ENCODE measurements at regions not wholly inside any gene's neighbourhood (a gene's known extent, or its start where the extent isn't known, plus 50 kb on each side); places are given as distances from the start of the nearest gene placed in this dataset.

DNA sequence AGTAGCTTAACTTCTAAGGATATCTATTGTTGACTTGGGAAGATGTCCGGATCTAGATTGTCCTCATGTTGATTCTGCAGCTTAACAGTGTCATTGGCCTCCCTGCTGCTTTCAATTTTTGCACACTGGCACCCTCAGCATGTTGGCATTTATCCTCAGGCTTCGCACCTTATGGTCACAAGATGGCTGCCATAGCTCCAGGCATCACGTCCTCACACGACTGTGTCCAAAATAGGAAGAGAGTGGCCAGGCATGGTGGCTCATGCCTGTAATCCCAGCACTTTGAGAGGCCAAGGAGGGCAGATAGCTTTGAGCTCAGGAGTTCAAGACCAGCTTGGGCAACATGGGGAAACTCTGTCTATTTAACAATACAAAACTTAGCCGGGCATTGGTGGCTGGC is 58.3 kb upstream of the RASD2 start:
- no peaks in the 10 kb centered on the region for H3K36me3 ChIP-seq (ENCODE audit: control insufficient read depth in 2 of 2, extremely low read depth in 1 of 2, insufficient read depth in 2 of 2, low read length in 2 of 2)
- BruUV-seq (replicated peaks), result no TSS peak
- DNase-seq (ENCODE audit: low read depth, low spot score), result no peak
- intact Hi-C loops (cut with micrococcal nuclease), result no loop called here
- CTCF ChIA-PET, result interaction anchor here (1.4 to 1.9 kb wide), 2 partner anchors 24 to 52 kb away, joined by 3 to 7 read pairs; no protein-coding TSS in a partner anchor
- no peak for TF ChIP-seq POLR2AphosphoS5 (IDR thresholded peaks at IDR 0.05; ENCODE audit: insufficient read depth, low read depth, low read length)
- TF ChIP-seq FOS (IDR thresholded peaks at IDR 0.05; ENCODE audit: borderline replicate concordance, insufficient read depth, low read length), result no peak
- peaks cover 19% of the 10 kb centered on the region for H3K4me1 ChIP-seq (ENCODE audit: control insufficient read depth, extremely low read depth, insufficient read depth, low read length)
- H3K9ac ChIP-seq (replicated peaks; ENCODE audit: extremely low read depth, insufficient read depth, low read length), result no peak overlapping the region
- H2AFZ ChIP-seq (ENCODE audit: low read depth, low read length), result no peak overlapping the region
- POLR2A ChIA-PET, result no interaction called here
- no peaks in the 10 kb centered on the region for H3K9me1 ChIP-seq (replicated peaks; ENCODE audit: control insufficient read depth, extremely low read depth, insufficient read depth, low read length)
- no peak for FAIRE-seq
- dilution Hi-C loops (cut with MboI; ENCODE audit: extremely low pct_ligation_motif_present, low sequenced_read_pairs), result no loop called here
- H4K20me1 ChIP-seq (replicated peaks; ENCODE audit: control insufficient read depth, extremely low read depth, insufficient read depth, low read length), result no peaks in the 10 kb centered on the region
- H3K9me3 ChIP-seq (replicated peaks; ENCODE audit: control insufficient read depth, insufficient read depth, low read length), result no peaks in the 10 kb centered on the region
- peaks cover 0 to 4% of the 10 kb centered on the region in 2 experiments for H3K27me3 ChIP-seq (ENCODE audit: control insufficient read depth in 2 of 2, insufficient read depth in 2 of 2, low read length in 2 of 2)
- H3K4me3 ChIP-seq (replicated peaks in 1 of 3; ENCODE audit: insufficient read depth in 1 of 3, low read depth in 1 of 3, low read length in 3 of 3), result no peak overlapping the region
- H3K4me2 ChIP-seq (ENCODE audit: insufficient read depth, low read length), result no peak overlapping the region
- no peaks in the 10 kb centered on the region for H3K79me2 ChIP-seq (ENCODE audit: control insufficient read depth, insufficient read depth, low read length)
- no peak overlapping the region for H3K27ac ChIP-seq (ENCODE audit: insufficient read depth, low read depth, low read length)

DNA sequence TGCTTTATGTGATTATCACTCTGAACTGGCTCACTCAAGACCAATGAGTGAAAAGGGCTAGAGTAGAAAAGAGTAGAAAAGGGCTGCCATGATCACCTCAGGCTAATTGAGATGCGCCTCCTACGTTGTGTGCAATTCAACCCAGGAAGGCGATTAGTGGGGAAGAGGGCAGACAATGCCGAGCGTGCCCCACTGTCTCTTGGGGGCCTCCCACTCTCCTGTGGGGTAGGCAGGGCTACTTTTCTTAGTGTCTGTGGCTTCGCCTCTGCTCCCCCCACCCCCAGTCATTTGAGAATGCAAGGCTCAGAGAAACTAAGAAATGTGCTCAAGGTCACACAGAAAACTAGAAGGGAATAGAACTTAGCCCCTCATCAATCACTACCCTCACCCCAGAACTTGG is 57.7 kb upstream of the RASD2 start:
- BruUV-seq (replicated peaks), result no TSS peak
- Histone ChIP-seq H3K36me3 (ENCODE audit: control insufficient read depth in 2 of 2, extremely low read depth in 1 of 2, insufficient read depth in 2 of 2, low read length in 2 of 2) (no peaks in the 10 kb centered on the region), H2AFZ (ENCODE audit: low read depth, low read length) (no peak overlapping the region), H3K4me1 (ENCODE audit: control insufficient read depth, extremely low read depth, insufficient read depth, low read length) (peaks cover 18% of the 10 kb centered on the region), H4K20me1 (replicated peaks; ENCODE audit: control insufficient read depth, extremely low read depth, insufficient read depth, low read length) (no peaks in the 10 kb centered on the region), H3K27ac (ENCODE audit: insufficient read depth, low read depth, low read length) (no peak overlapping the region), H3K4me2 (ENCODE audit: insufficient read depth, low read length) (no peak overlapping the region), H3K4me3 (replicated peaks in 1 of 3; ENCODE audit: insufficient read depth in 1 of 3, low read depth in 1 of 3, low read length in 3 of 3) (no peak overlapping the region), H3K9ac (replicated peaks; ENCODE audit: extremely low read depth, insufficient read depth, low read length) (no peak overlapping the region), H3K9me3 (replicated peaks; ENCODE audit: control insufficient read depth, insufficient read depth, low read length) (no peaks in the 10 kb centered on the region), H3K27me3 (ENCODE audit: control insufficient read depth in 2 of 2, insufficient read depth in 2 of 2, low read length in 2 of 2) (peaks cover 0 to 4% of the 10 kb centered on the region in 2 experiments), H3K79me2 (ENCODE audit: control insufficient read depth, insufficient read depth, low read length) (no peaks in the 10 kb centered on the region), H3K9me1 (replicated peaks; ENCODE audit: control insufficient read depth, extremely low read depth, insufficient read depth, low read length) (no peaks in the 10 kb centered on the region)
- dilution Hi-C loops (cut with MboI; ENCODE audit: extremely low pct_ligation_motif_present, low sequenced_read_pairs), result no loop called here
- ChIA-PET CTCF (interaction anchor here (1.0 to 1.9 kb wide), 3 partner anchors 12 to 52 kb away, joined by 3 to 7 read pairs (median 3); no protein-coding TSS in a partner anchor), POLR2A (no interaction called here)
- FAIRE-seq (no peak), DNase-seq (ENCODE audit: low read depth, low spot score) (no peak)
- no peak for TF ChIP-seq GATA2 (IDR thresholded peaks at IDR 0.05; ENCODE audit: insufficient read depth, insufficient read length, low read depth, low read length)
- TF ChIP-seq CTCF (IDR thresholded peaks at IDR 0.05; ENCODE audit: extremely low read depth in 1 of 2, insufficient read depth in 1 of 2, low read depth in 1 of 2, low read length in 2 of 2), result no peak
- TF ChIP-seq EZH2 (IDR thresholded peaks at IDR 0.05; ENCODE audit: borderline replicate concordance, low read depth, low read length, severe bottlenecking), result no peak
- no peak for TF ChIP-seq MYC (IDR thresholded peaks at IDR 0.05; ENCODE audit: low read depth, low read length)
- TF ChIP-seq JUN (IDR thresholded peaks at IDR 0.05; ENCODE audit: borderline replicate concordance, insufficient read depth, insufficient read length, low read depth), result no peak
- no peak for TF ChIP-seq MAX (IDR thresholded peaks at IDR 0.05; ENCODE audit: insufficient read depth, insufficient read length)
- TF ChIP-seq POLR2AphosphoS5 (IDR thresholded peaks at IDR 0.05; ENCODE audit: insufficient read depth, low read depth, low read length), result no peak
- no peak for TF ChIP-seq POLR2A (IDR thresholded peaks at IDR 0.05; ENCODE audit: low read depth, low read length)
- no peak for TF ChIP-seq FOS (IDR thresholded peaks at IDR 0.05; ENCODE audit: borderline replicate concordance, insufficient read depth, low read length)
- intact Hi-C loops (cut with micrococcal nuclease), result no loop called here

Measured in endothelial cell of umbilical vein (primary cell).